ENCODE measurements at regions not wholly inside any gene's neighbourhood (a gene's known extent, or its start where the extent isn't known, plus 50 kb on each side); places are given as distances from the start of the nearest gene placed in this dataset.

DNA sequence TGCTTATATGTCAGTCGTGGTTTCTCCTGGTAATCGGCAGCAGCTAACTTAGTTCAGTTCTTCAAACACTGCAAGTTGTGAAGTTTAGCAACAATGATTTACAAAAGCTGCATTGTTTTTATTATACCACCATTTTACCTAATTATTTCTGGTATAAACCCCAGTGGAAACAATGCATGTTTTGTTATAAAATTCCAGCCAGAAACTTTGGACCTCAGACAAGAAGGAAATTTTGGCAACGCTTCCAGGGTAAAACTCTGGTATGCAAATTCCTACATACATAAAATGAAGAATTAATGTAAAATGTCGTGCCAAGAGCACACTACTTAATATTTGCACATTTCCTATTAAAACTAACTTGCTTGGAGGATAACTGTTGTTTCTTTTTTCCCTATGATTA lies 277.4 kb upstream of the LYZL1 start:
- H2AFZ ChIP-seq (ENCODE audit: low read depth, low read length, poor library complexity, severe bottlenecking), result no peak overlapping the region
- H3K9me2 ChIP-seq (ENCODE audit: insufficient read depth), result no peaks in the 10 kb centered on the region
- H3K4me2 ChIP-seq (ENCODE audit: low read length), result no peak overlapping the region
- H3K27me3 ChIP-seq (ENCODE audit: insufficient read depth, low read length), result no peaks in the 10 kb centered on the region
- no peaks in the 10 kb centered on the region for H3K9me3 ChIP-seq (ENCODE audit: control insufficient read depth in 1 of 2, insufficient read depth in 1 of 2, low read depth in 1 of 2, low read length in 2 of 2)
- no peaks in the 10 kb centered on the region for H3K36me3 ChIP-seq (ENCODE audit: control insufficient read depth in 1 of 2, insufficient read depth in 2 of 2, low read length in 2 of 2)
- H4K20me1 ChIP-seq (ENCODE audit: insufficient read depth), result no peaks in the 10 kb centered on the region
- TF ChIP-seq RAD21 (IDR thresholded peaks at IDR 0.05; ENCODE audit: low read depth) (no peak), FOSL1 (IDR thresholded peaks at IDR 0.05; ENCODE audit: low read depth) (no peak), POLR2A (IDR thresholded peaks at IDR 0.05; ENCODE audit: borderline replicate concordance, extremely low read depth, insufficient read depth, insufficient read length) (no peak), CEBPB (IDR thresholded peaks at IDR 0.05; ENCODE audit: low read depth) (no peak), YY1 (IDR thresholded peaks at IDR 0.05; ENCODE audit: extremely low read depth, insufficient replicate concordance, low read depth, low read length) (no peak), SP1 (IDR thresholded peaks at IDR 0.05; ENCODE audit: low read depth) (no peak), JUND (IDR thresholded peaks at IDR 0.05) (no peak), ELF1 (IDR thresholded peaks at IDR 0.05; ENCODE audit: borderline replicate concordance, low read depth) (no peak), POLR2AphosphoS5 (IDR thresholded peaks at IDR 0.05; ENCODE audit: low read depth, low read length) (no peak), ZFX (IDR thresholded peaks at IDR 0.05) (no peak), CBX3 (IDR thresholded peaks at IDR 0.05; ENCODE audit: low read depth) (no peak), TCF7L2 (IDR thresholded peaks at IDR 0.05; ENCODE audit: borderline replicate concordance, extremely low read depth, insufficient read depth, insufficient read length) (no peak), EZH2 (IDR thresholded peaks at IDR 0.05) (no peak), SRF (IDR thresholded peaks at IDR 0.05; ENCODE audit: low read depth) (no peak), EGR1 (IDR thresholded peaks at IDR 0.05; ENCODE audit: low read depth) (no peak), SIN3A (IDR thresholded peaks at IDR 0.05; ENCODE audit: low read depth) (no peak)
- TF ChIP-seq, protein P1, sequence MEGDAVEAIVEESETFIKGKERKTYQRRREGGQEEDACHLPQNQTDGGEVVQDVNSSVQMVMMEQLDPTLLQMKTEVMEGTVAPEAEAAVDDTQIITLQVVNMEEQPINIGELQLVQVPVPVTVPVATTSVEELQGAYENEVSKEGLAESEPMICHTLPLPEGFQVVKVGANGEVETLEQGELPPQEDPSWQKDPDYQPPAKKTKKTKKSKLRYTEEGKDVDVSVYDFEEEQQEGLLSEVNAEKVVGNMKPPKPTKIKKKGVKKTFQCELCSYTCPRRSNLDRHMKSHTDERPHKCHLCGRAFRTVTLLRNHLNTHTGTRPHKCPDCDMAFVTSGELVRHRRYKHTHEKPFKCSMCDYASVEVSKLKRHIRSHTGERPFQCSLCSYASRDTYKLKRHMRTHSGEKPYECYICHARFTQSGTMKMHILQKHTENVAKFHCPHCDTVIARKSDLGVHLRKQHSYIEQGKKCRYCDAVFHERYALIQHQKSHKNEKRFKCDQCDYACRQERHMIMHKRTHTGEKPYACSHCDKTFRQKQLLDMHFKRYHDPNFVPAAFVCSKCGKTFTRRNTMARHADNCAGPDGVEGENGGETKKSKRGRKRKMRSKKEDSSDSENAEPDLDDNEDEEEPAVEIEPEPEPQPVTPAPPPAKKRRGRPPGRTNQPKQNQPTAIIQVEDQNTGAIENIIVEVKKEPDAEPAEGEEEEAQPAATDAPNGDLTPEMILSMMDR (IDR thresholded peaks at IDR 0.05 in 2 of 3, conservative IDR thresholded peaks at IDR 0.05 in 1 of 3; ENCODE audit: borderline replicate concordance in 1 of 3, insufficient read depth in 1 of 3, low read depth in 2 of 3, low read length in 2 of 3), result no peak
- TF ChIP-seq, protein P2, sequence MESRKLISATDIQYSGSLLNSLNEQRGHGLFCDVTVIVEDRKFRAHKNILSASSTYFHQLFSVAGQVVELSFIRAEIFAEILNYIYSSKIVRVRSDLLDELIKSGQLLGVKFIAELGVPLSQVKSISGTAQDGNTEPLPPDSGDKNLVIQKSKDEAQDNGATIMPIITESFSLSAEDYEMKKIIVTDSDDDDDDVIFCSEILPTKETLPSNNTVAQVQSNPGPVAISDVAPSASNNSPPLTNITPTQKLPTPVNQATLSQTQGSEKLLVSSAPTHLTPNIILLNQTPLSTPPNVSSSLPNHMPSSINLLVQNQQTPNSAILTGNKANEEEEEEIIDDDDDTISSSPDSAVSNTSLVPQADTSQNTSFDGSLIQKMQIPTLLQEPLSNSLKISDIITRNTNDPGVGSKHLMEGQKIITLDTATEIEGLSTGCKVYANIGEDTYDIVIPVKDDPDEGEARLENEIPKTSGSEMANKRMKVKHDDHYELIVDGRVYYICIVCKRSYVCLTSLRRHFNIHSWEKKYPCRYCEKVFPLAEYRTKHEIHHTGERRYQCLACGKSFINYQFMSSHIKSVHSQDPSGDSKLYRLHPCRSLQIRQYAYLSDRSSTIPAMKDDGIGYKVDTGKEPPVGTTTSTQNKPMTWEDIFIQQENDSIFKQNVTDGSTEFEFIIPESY (IDR thresholded peaks at IDR 0.05; ENCODE audit: extremely low read depth, insufficient replicate concordance, low read length), result no peak
- TF ChIP-seq, protein P3, sequence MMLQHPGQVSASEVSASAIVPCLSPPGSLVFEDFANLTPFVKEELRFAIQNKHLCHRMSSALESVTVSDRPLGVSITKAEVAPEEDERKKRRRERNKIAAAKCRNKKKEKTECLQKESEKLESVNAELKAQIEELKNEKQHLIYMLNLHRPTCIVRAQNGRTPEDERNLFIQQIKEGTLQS (IDR thresholded peaks at IDR 0.05), result no peak
- TF ChIP-seq, protein P4, sequence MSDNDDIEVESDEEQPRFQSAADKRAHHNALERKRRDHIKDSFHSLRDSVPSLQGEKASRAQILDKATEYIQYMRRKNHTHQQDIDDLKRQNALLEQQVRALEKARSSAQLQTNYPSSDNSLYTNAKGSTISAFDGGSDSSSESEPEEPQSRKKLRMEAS (IDR thresholded peaks at IDR 0.05), result no peak
- H3K4me1 ChIP-seq (ENCODE audit: control insufficient read depth in 1 of 2, insufficient read depth in 2 of 2, low read length in 2 of 2), result no peaks in the 10 kb centered on the region
- H3K4me3 ChIP-seq (replicated peaks in 1 of 2; ENCODE audit: low read depth in 1 of 2, low read length in 2 of 2), result no peak overlapping the region
- CTCF ChIA-PET, result no interaction called here
- RAD21 ChIA-PET (ENCODE audit: low non-redundant PET in 1 of 2, low total read pairs in 2 of 2, uncharacterized antibody in 2 of 2, unreplicated experiment in 2 of 2), result no interaction called here
- ATAC-seq (no peak), DNase-seq (ENCODE audit: low read depth, low spot score) (no peak)
- H3K27ac ChIP-seq (ENCODE audit: low read depth, low read length), result no peak overlapping the region
- no peaks in the 10 kb centered on the region for H3K79me2 ChIP-seq (ENCODE audit: insufficient read depth, low read length)
- intact Hi-C loops (cut with micrococcal nuclease), result no loop called here
- no peak overlapping the region for H3K9ac ChIP-seq (ENCODE audit: low read length)
- POLR2A ChIA-PET, result no interaction called here
- BruUV-seq (replicated peaks), result no TSS peak

All from HCT116 (cell line).